Fibroblast of the aortic adventitia (primary cell): ENCODE measurements at regions not wholly inside any gene's neighbourhood (a gene's known extent, or its start where the extent isn't known, plus 50 kb on each side); places are given as distances from the start of the nearest gene placed in this dataset.
A peak's percentile ranks its signal among the peaks of the same experiment; 100 is the strongest.

Experiments used
- DNase-seq: peaks from one replicate; pipeline ENCODE4 v3.0.0-alpha.2; 2010; ENCODE audit warnings: low read depth
- H3K4me3 ChIP-seq: 2 replicates; pipeline ENCODE4 v1.5.1; 2011; ENCODE audit warnings: low read depth, mild to moderate bottlenecking, control low read depth, low read length, moderate library complexity
- TF ChIP-seq, protein P1 (sequence below): IDR thresholded peaks from 2 replicates; pipeline ENCODE4 v1.5.1; 2011; ENCODE audit warnings: mild to moderate bottlenecking, low read length, control low read depth, inconsistent platforms; ENCODE audit not compliant: insufficient read depth

GRCh38 chr11:38819981-38820380 lies 2221.9 kb upstream of the RAG2 start:
- TF ChIP-seq, protein P1, sequence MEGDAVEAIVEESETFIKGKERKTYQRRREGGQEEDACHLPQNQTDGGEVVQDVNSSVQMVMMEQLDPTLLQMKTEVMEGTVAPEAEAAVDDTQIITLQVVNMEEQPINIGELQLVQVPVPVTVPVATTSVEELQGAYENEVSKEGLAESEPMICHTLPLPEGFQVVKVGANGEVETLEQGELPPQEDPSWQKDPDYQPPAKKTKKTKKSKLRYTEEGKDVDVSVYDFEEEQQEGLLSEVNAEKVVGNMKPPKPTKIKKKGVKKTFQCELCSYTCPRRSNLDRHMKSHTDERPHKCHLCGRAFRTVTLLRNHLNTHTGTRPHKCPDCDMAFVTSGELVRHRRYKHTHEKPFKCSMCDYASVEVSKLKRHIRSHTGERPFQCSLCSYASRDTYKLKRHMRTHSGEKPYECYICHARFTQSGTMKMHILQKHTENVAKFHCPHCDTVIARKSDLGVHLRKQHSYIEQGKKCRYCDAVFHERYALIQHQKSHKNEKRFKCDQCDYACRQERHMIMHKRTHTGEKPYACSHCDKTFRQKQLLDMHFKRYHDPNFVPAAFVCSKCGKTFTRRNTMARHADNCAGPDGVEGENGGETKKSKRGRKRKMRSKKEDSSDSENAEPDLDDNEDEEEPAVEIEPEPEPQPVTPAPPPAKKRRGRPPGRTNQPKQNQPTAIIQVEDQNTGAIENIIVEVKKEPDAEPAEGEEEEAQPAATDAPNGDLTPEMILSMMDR: no peak
- no peak overlapping the region for H3K4me3 ChIP-seq
- no peak for DNase-seq

DNA sequence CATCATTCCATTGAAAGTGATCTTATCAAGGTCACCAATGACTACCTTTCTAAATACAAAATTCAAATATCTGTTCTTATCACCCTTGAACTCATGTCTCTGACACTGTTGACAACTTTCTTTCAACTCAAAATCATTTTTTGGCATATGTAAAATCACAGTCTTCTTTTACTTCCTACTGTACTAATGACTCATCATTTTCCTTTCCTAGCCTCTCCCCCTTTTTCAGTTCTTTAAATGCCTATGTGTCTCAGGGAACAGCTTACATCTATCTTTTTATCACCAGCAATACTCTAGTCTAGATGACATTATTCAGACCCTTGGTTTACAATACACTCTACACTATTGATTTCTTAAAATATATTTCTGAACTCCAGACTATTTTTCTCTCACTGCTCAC lies 2220.7 kb upstream of the RAG2 start:
- H3K4me3 ChIP-seq: no peak overlapping the region
- TF ChIP-seq, protein P1: no peak
- DNase-seq: no peak

GRCh38 chr11:38814670-38815069 lies 2216.6 kb upstream of the RAG2 start:
- TF ChIP-seq, protein P1: no peak
- no peak overlapping the region for H3K4me3 ChIP-seq
- no peak for DNase-seq

DNA sequence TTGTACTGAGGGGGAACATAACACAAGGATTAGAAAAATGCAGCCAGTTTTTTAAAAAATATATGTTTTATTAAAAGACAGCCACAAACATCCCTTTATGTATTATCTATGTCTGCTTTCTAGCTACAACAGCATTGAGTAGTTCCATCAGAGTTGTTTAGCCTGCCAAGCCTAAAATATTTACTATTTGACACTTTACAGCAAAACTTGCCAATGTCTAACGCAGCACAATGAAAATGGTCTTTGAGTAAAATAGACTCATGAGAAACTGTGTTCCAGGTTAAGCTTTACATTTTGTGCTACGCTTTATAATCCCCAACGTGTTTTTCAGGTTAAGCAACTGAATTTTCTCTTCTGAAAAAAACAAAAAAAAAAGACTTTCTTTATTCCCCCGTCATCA lies 2211.5 kb upstream of the RAG2 start:
- no peak overlapping the region for H3K4me3 ChIP-seq
- TF ChIP-seq, protein P1: no peak
- no peak for DNase-seq

DNA sequence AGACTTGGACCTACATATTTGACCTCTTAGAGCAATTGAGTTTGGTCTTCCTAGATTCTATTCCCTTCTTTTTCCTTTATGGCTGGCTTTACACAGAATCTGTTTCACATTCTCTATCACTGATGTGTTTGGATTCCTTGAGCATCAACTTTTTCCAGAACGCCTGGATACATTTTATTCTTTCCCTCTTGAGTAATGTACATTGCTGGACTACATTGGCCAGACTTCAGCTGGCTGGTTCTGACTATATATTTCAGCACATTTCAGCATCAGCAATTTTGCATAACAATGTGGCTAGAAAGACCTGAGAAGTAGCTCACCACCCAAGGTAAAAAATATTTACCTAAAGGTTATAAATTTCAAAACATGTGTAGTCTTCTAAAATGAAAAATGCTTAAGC lies 2198.2 kb upstream of the RAG2 start:
- no peak for DNase-seq
- TF ChIP-seq, protein P1: no peak

GRCh38 chr11:38795027-38795426 lies 2197.0 kb upstream of the RAG2 start:
- DNase-seq: no peak
- TF ChIP-seq, protein P1: no peak
- H3K4me3 ChIP-seq: no peak overlapping the region

More for the DNA sequence above, 2198.2 kb upstream of the RAG2 start:
- H3K4me3 ChIP-seq: no peak overlapping the region

GRCh38 chr11:38791346-38791961 lies 2193.4 kb upstream of the RAG2 start:
- peak; percentile 67 for DNase-seq
- H3K4me3 ChIP-seq: no peak overlapping the region
- TF ChIP-seq, protein P1: peak; percentile 64
